H1 (cell line): ENCODE measurements at regions not wholly inside any gene's neighbourhood (a gene's known extent, or its start where the extent isn't known, plus 50 kb on each side); places are given as distances from the start of the nearest gene placed in this dataset.

Experiments used
- CTCF ChIA-PET: fragments of 300-600 bp; sonication (Branson Sonifier 250); formaldehyde crosslinking; loops from one replicate; lab custom pipeline; 2021; ENCODE audit not compliant: partially characterized antibody; lab: Charles Lee
- POLR2A ChIA-PET: fragments of 300-600 bp; sonication (Branson Sonifier 250); formaldehyde crosslinking; loops from one replicate; lab custom pipeline; 2021; ENCODE audit warnings: inconsistent platforms; ENCODE audit not compliant: partially characterized antibody; lab: Charles Lee
- DNase-seq, 2 experiments: peaks; one replicate each; pipeline versions ENCODE4 v3.0.0 to v3.0.0-alpha.2; 2010 to 2022; ENCODE audit warnings: low spot score in 2 of 2, low read depth in 1 of 2, mixed read lengths in 1 of 2
- FAIRE-seq: peaks from 2 replicates; lab custom pipeline; 2011; peaks lifted over from hg19 to GRCh38; lab: Jason Lieb, UNC
- H2AFZ ChIP-seq: 2 replicates; pipeline ENCODE4 v1.8.1; 2012; ENCODE audit warnings: low read length, inconsistent platforms
- H2AK5ac ChIP-seq: 2 replicates; pipeline ENCODE4 v1.6.1; 2013; ENCODE audit warnings: low read depth, low read length
- H2BK120ac ChIP-seq: replicated peaks from 2 replicates; pipeline ENCODE3; 2013; ENCODE audit warnings: low read depth, low read length, inconsistent platforms
- H2BK12ac ChIP-seq: 2 replicates; pipeline ENCODE4 v1.6.1; 2013; ENCODE audit warnings: low read depth, low read length
- H2BK15ac ChIP-seq: 2 replicates; pipeline ENCODE4 v1.6.1; 2013; ENCODE audit warnings: low read length
- H2BK20ac ChIP-seq: 2 replicates; pipeline ENCODE4 v1.6.1; 2013; ENCODE audit warnings: low read length
- H2BK5ac ChIP-seq: 2 replicates; pipeline ENCODE4 v1.6.1; 2013; ENCODE audit warnings: low read depth, low read length
- H3K14ac ChIP-seq: 2 replicates; pipeline ENCODE4 v1.6.1; 2013; ENCODE audit warnings: inconsistent platforms; ENCODE audit not compliant: insufficient read length
- H3K18ac ChIP-seq: 2 replicates; pipeline ENCODE4 v1.6.1; 2013; ENCODE audit warnings: low read length; ENCODE audit errors: extremely low read depth
- H3K23ac ChIP-seq: 2 replicates; pipeline ENCODE4 v1.6.1; 2013; ENCODE audit warnings: inconsistent platforms; ENCODE audit not compliant: insufficient read length
- H3K23me2 ChIP-seq: 2 replicates; pipeline ENCODE4 v1.6.1; 2013; ENCODE audit warnings: low read depth, low read length
- H3K27ac ChIP-seq: 2 replicates; pipeline ENCODE4 v1.6.1; 2011; ENCODE audit warnings: low read depth, low read length, inconsistent platforms
- H3K27me3 ChIP-seq, 4 experiments: replicated peaks in 1 of 4; 1 replicate in 1 of 4; 2 replicates in 3 of 4; pipeline versions ENCODE4 v1.6.1 to v1.8.1; 2011 to 2013; ENCODE audit warnings: low read length in 3 of 4, mild to moderate bottlenecking in 3 of 4, inconsistent platforms in 2 of 4, mixed read lengths in 2 of 4, moderate library complexity in 1 of 4; ENCODE audit not compliant: control insufficient read depth in 3 of 4, insufficient read depth in 3 of 4; ENCODE audit errors: extremely low read depth in 1 of 4
- H3K36me3 ChIP-seq, 4 experiments: 2 replicates each; pipeline versions ENCODE4 v1.6.1 to v1.8.1; 2011 to 2013; ENCODE audit warnings: mild to moderate bottlenecking in 4 of 4, low read length in 3 of 4, moderate library complexity in 2 of 4, control low read depth in 1 of 4, inconsistent platforms in 1 of 4; ENCODE audit not compliant: insufficient read depth in 4 of 4, control insufficient read depth in 2 of 4
- H3K4ac ChIP-seq: replicated peaks from 2 replicates; pipeline ENCODE3; 2013; ENCODE audit warnings: low read length, low read depth, mixed read lengths, inconsistent platforms; ENCODE audit not compliant: insufficient read length
- H3K4me1 ChIP-seq, 4 experiments: replicated peaks in 1 of 4; 1 replicate in 1 of 4; 2 replicates in 3 of 4; pipeline versions ENCODE4 v1.6.1 to v1.8.1; 2011 to 2013; ENCODE audit warnings: low read length in 3 of 4, inconsistent platforms in 2 of 4, mixed read lengths in 1 of 4; ENCODE audit not compliant: insufficient read depth in 4 of 4, control insufficient read depth in 3 of 4
- H3K4me2 ChIP-seq, 2 experiments: 2 replicates each; pipeline versions ENCODE4 v1.6.1 to v1.8.1; 2011 to 2013; ENCODE audit warnings: low read depth in 2 of 2, low read length in 2 of 2, control low read depth in 1 of 2, inconsistent platforms in 1 of 2, mild to moderate bottlenecking in 1 of 2; ENCODE audit not compliant: insufficient read depth in 1 of 2
- H3K4me3 ChIP-seq, 4 experiments: fragments of 200-600, 300-600 bp in 1 of 4; sonication (generic), shearing (Covaris generic), sonication (Bioruptor Twin) in 1 of 4; 2 replicates each; pipeline versions ENCODE4 v1.5.1 to v1.8.1; 2011 to 2016; ENCODE audit warnings: low read length in 4 of 4, low read depth in 3 of 4, control low read depth in 2 of 4, inconsistent platforms in 2 of 4, mild to moderate bottlenecking in 2 of 4, mixed read lengths in 1 of 4, moderate library complexity in 1 of 4; ENCODE audit not compliant: insufficient read depth in 2 of 4; ENCODE audit errors: extremely low read depth in 1 of 4
- H3K56ac ChIP-seq: replicated peaks from 2 replicates; pipeline ENCODE3; 2013; ENCODE audit warnings: low read depth, mild to moderate bottlenecking, mixed read lengths, low read length, inconsistent platforms; ENCODE audit not compliant: insufficient read length
- H3K79me1 ChIP-seq: 2 replicates; pipeline ENCODE4 v1.6.1; 2013; ENCODE audit warnings: low read depth, low read length, control low read depth
- H3K79me2 ChIP-seq, 2 experiments: 2 replicates each; pipeline versions ENCODE4 v1.6.1 to v1.8.1; 2012 to 2013; ENCODE audit warnings: low read length in 2 of 2, mild to moderate bottlenecking in 2 of 2, inconsistent platforms in 1 of 2; ENCODE audit not compliant: insufficient read depth in 2 of 2, control insufficient read depth in 1 of 2
- H3K9ac ChIP-seq, 4 experiments: replicated peaks in 1 of 4; 1 replicate in 1 of 4; 2 replicates in 3 of 4; pipeline versions ENCODE4 v1.6.1 to v1.8.1; 2011 to 2013; ENCODE audit warnings: low read depth in 3 of 4, low read length in 3 of 4, control low read depth in 2 of 4, mild to moderate bottlenecking in 2 of 4, moderate library complexity in 2 of 4, inconsistent platforms in 1 of 4; ENCODE audit errors: extremely low read depth in 1 of 4
- H3K9me3 ChIP-seq, 2 experiments: 2 replicates each; pipeline versions ENCODE4 v1.6.1 to v1.8.1; 2012 to 2013; ENCODE audit warnings: mild to moderate bottlenecking in 2 of 2, moderate library complexity in 2 of 2, control low read depth in 1 of 2, inconsistent platforms in 1 of 2, low read depth in 1 of 2, low read length in 1 of 2, mixed read lengths in 1 of 2; ENCODE audit not compliant: insufficient read depth in 2 of 2
- H4K20me1 ChIP-seq, 2 experiments: replicated peaks in 1 of 2; 2 replicates each; pipeline versions ENCODE3 to v1.8.1; 2011 to 2013; ENCODE audit warnings: inconsistent platforms in 2 of 2, low read length in 2 of 2, mild to moderate bottlenecking in 1 of 2; ENCODE audit not compliant: insufficient read depth in 2 of 2, control insufficient read depth in 1 of 2
- H4K5ac ChIP-seq: 2 replicates; pipeline ENCODE4 v1.6.1; 2013; ENCODE audit warnings: low read length, low read depth, mixed read lengths, inconsistent platforms; ENCODE audit not compliant: insufficient read length
- H4K8ac ChIP-seq: 2 replicates; pipeline ENCODE4 v1.8.0; 2013; ENCODE audit warnings: mild to moderate bottlenecking, moderate library complexity, low read length, inconsistent platforms; ENCODE audit not compliant: insufficient read depth; ENCODE audit errors: extremely low read depth
- H4K91ac ChIP-seq: replicated peaks from 2 replicates; pipeline ENCODE3; 2013; ENCODE audit warnings: low read length, mixed read lengths, inconsistent platforms; ENCODE audit not compliant: insufficient read length
- BRCA1 ChIP-seq: IDR thresholded peaks from 2 replicates; pipeline ENCODE4 v1.6.1; 2012; ENCODE audit warnings: low read depth, low read length, improper control_type of control experiment
- CBX5 ChIP-seq: fragments of 300-800, 300-1000 bp; sonication (generic); IDR thresholded peaks from 2 replicates; pipeline ENCODE4 v1.7.1; 2016; ENCODE audit warnings: antibody characterized with exemption, low read length, low read depth
- EP300 ChIP-seq, 2 experiments: IDR thresholded peaks; 1 replicate in 1 of 2; 2 replicates in 1 of 2; pipeline ENCODE4 v1.6.1; 2011 to 2012; ENCODE audit warnings: low read depth in 2 of 2, low read length in 2 of 2, mild to moderate bottlenecking in 2 of 2, borderline replicate concordance in 1 of 2, inconsistent platforms in 1 of 2, moderate library complexity in 1 of 2
- EZH2 ChIP-seq: fragments of 200-600 bp; sonication (generic); IDR thresholded peaks from 2 replicates; pipeline ENCODE4 v1.7.1; 2012; ENCODE audit warnings: low read depth, mild to moderate bottlenecking, moderate library complexity, low read length, inconsistent platforms; ENCODE audit not compliant: severe bottlenecking
- HDAC2 ChIP-seq, 2 experiments: fragments of 300-600 bp in 1 of 2; sonication (generic) in 1 of 2; IDR thresholded peaks; 2 replicates each; pipeline ENCODE4 v1.6.1; 2011 to 2012; ENCODE audit warnings: low read depth in 2 of 2, low read length in 2 of 2, mild to moderate bottlenecking in 2 of 2, moderate library complexity in 2 of 2, borderline replicate concordance in 1 of 2, inconsistent platforms in 1 of 2
- NRF1 ChIP-seq: IDR thresholded peaks from 2 replicates; pipeline ENCODE4 v1.6.1; 2011; ENCODE audit warnings: mild to moderate bottlenecking, low read depth, low read length, improper control_type of control experiment
- RBBP5 ChIP-seq: IDR thresholded peaks from 2 replicates; pipeline ENCODE4 v1.7.1; 2012; ENCODE audit warnings: low read depth, mild to moderate bottlenecking, inconsistent platforms, low read length, moderate library complexity, borderline replicate concordance
- SP1 ChIP-seq: IDR thresholded peaks from 2 replicates; pipeline ENCODE4 v1.6.1; 2011; ENCODE audit warnings: low read depth, low read length
- SRF ChIP-seq: IDR thresholded peaks from 2 replicates; pipeline ENCODE4 v1.6.1; 2011; ENCODE audit warnings: mild to moderate bottlenecking, low read depth, low read length, moderate library complexity
- ZNF274 ChIP-seq: IDR thresholded peaks from 2 replicates; pipeline ENCODE4 v1.7.0; 2012; ENCODE audit warnings: low read length, borderline replicate concordance; ENCODE audit errors: extremely low read depth
- WGBS, 2 experiments: shearing (Covaris generic) in 1 of 2; methylation state at CpG; one replicate each; pipeline versions ENCODE4 v1.1.6 to v1.1.7; 2013 to 2015; ENCODE audit warnings: low lambda C conversion rate in 2 of 2, mixed read lengths in 2 of 2, inconsistent platforms in 1 of 2, low coverage in 1 of 2, missing lambda C conversion rate in 1 of 2; ENCODE audit not compliant: insufficient replicate concordance in 2 of 2, insufficient coverage in 1 of 2, insufficient read length in 1 of 2; ENCODE audit errors: extremely low coverage in 1 of 2, missing lambda C conversion rate in 1 of 2; 5-methylcytosine and 5-hydroxymethylcytosine counted together

GRCh38 chr10:132485391-132485790 is 52.2 kb upstream of the INPP5A start:
- H3K4me1 ChIP-seq, result no peaks in the 10 kb centered on the region; a peak in 1 of 7 replicates
- H3K14ac ChIP-seq, result no peak overlapping the region
- H2BK120ac ChIP-seq, result no peak overlapping the region
- no peak overlapping the region for H4K8ac ChIP-seq
- ChIA-PET CTCF (interaction anchor here (0.5 to 0.8 kb wide), 2 partner anchors 21 to 138 kb away, joined by 4 to 5 read pairs; no protein-coding TSS in a partner anchor), POLR2A (no interaction called here)
- peaks cover 0 to 4% (median 0%) of the 10 kb centered on the region in 4 experiments; a peak in 2 of 7 replicates for H3K27me3 ChIP-seq
- no peaks in the 10 kb centered on the region for H3K23me2 ChIP-seq
- no peaks in the 10 kb centered on the region for H3K36me3 ChIP-seq
- no peak overlapping the region for H2AFZ ChIP-seq
- H4K20me1 ChIP-seq, result no peaks in the 10 kb centered on the region
- FAIRE-seq, result no peak
- peaks cover 0 to 6% of the 10 kb centered on the region in 2 experiments; a peak in 1 of 4 replicates for H3K9me3 ChIP-seq
- no peak overlapping the region for H3K4ac ChIP-seq
- H3K79me1 ChIP-seq, result no peaks in the 10 kb centered on the region
- H3K56ac ChIP-seq, result no peak overlapping the region
- no peak overlapping the region for H3K4me2 ChIP-seq
- H3K23ac ChIP-seq, result no peak overlapping the region
- no peaks in the 10 kb centered on the region for H3K79me2 ChIP-seq
- H3K27ac ChIP-seq, result no peak overlapping the region
- no peak overlapping the region for H4K91ac ChIP-seq
- no peak overlapping the region for H3K18ac ChIP-seq
- no peak overlapping the region for H2BK5ac ChIP-seq
- H3K9ac ChIP-seq, result no peak overlapping the region
- no peak overlapping the region for H2BK20ac ChIP-seq
- H2BK12ac ChIP-seq, result no peak overlapping the region
- WGBS, 2 experiments, result 90% methylated on average over 9 of the region's 10 CpGs; no CpG with 5 or more reads in 1 of the 2 experiments
- no peak for DNase-seq
- no peak overlapping the region for H3K4me3 ChIP-seq
- H2AK5ac ChIP-seq, result no peak overlapping the region
- no peak overlapping the region for H2BK15ac ChIP-seq
- H4K5ac ChIP-seq, result no peak overlapping the region
- TF ChIP-seq NRF1 (no peak), RBBP5 (no peak), HDAC2 (IDR thresholded peaks at IDR 0.05; ENCODE audit: borderline replicate concordance in 1 of 2, low read depth in 2 of 2, low read length in 2 of 2) (no peak), SRF (no peak), EP300 (IDR thresholded peaks at IDR 0.05; ENCODE audit: borderline replicate concordance in 1 of 2, low read depth in 2 of 2, low read length in 2 of 2) (no peak), ZNF274 (no peak), EZH2 (no peak), CBX5 (no peak), BRCA1 (no peak), SP1 (no peak)
